H9 (cell line): ENCODE measurements at regions not wholly inside any gene's neighbourhood (a gene's known extent, or its start where the extent isn't known, plus 50 kb on each side); places are given as distances from the start of the nearest gene placed in this dataset.

Experiments used
- DNase-seq: peaks from one replicate; pipeline ENCODE4 v3.0.0-alpha.2; 2017
- H2AFZ ChIP-seq: one replicate; pipeline ENCODE4 v1.6.1; 2013; ENCODE audit warnings: mild to moderate bottlenecking, low read length, control low read depth, moderate library complexity
- H2AK5ac ChIP-seq: 2 replicates; pipeline ENCODE4 v1.6.1; 2013; ENCODE audit warnings: low read length, control low read depth, mixed read lengths; ENCODE audit not compliant: insufficient read length
- H2BK120ac ChIP-seq: one replicate; pipeline ENCODE4 v1.6.1; 2013; ENCODE audit warnings: low read depth, mild to moderate bottlenecking, low read length, control low read depth, inconsistent platforms; ENCODE audit not compliant: poor library complexity, severe bottlenecking
- H2BK12ac ChIP-seq: 2 replicates; pipeline ENCODE4 v1.6.1; 2013; ENCODE audit warnings: low read length, control low read depth, mixed read lengths, low read depth; ENCODE audit not compliant: insufficient read length
- H2BK15ac ChIP-seq: 2 replicates; pipeline ENCODE4 v1.6.1; 2013; ENCODE audit warnings: low read depth, low read length, control low read depth
- H2BK20ac ChIP-seq: one replicate; pipeline ENCODE4 v1.6.1; 2013; ENCODE audit warnings: low read depth, mild to moderate bottlenecking, low read length, control low read depth, inconsistent platforms; ENCODE audit not compliant: poor library complexity, severe bottlenecking
- H2BK5ac ChIP-seq: 2 replicates; pipeline ENCODE4 v1.6.1; 2013; ENCODE audit warnings: low read length, control low read depth, mixed read lengths; ENCODE audit not compliant: insufficient read length
- H3K14ac ChIP-seq: 2 replicates; pipeline ENCODE4 v1.6.1; 2013; ENCODE audit warnings: low read length, control low read depth; ENCODE audit not compliant: insufficient read depth
- H3K18ac ChIP-seq: 2 replicates; pipeline ENCODE4 v1.6.1; 2013; ENCODE audit warnings: low read depth, mild to moderate bottlenecking, mixed read lengths, low read length, control low read depth; ENCODE audit not compliant: insufficient read length
- H3K23ac ChIP-seq: 2 replicates; pipeline ENCODE4 v1.6.1; 2013; ENCODE audit warnings: low read length, control low read depth, mixed read lengths, low read depth; ENCODE audit not compliant: insufficient read length
- H3K23me2 ChIP-seq: 2 replicates; pipeline ENCODE4 v1.6.1; 2013; ENCODE audit warnings: low read depth, mild to moderate bottlenecking, mixed read lengths, low read length, control low read depth; ENCODE audit not compliant: insufficient read length, poor library complexity, severe bottlenecking
- H3K27ac ChIP-seq: 2 replicates; pipeline ENCODE4 v1.5.1; 2013; ENCODE audit warnings: low read length, control low read depth, mixed read lengths, low read depth; ENCODE audit not compliant: insufficient read length
- H3K27me3 ChIP-seq: 2 replicates; pipeline ENCODE4 v1.6.1; 2013; ENCODE audit warnings: low read length, control low read depth, inconsistent platforms; ENCODE audit not compliant: insufficient read depth
- H3K4ac ChIP-seq: 2 replicates; pipeline ENCODE4 v1.6.1; 2013; ENCODE audit warnings: low read depth, mild to moderate bottlenecking, control low read depth, inconsistent platforms, low read length, moderate library complexity
- H3K4me1 ChIP-seq: 2 replicates; pipeline ENCODE4 v1.6.1; 2013; ENCODE audit warnings: low read length, control low read depth, inconsistent platforms; ENCODE audit not compliant: insufficient read depth
- H3K4me2 ChIP-seq: 2 replicates; pipeline ENCODE4 v1.6.1; 2013; ENCODE audit warnings: low read length, control low read depth, mixed read lengths; ENCODE audit not compliant: insufficient read length, insufficient read depth
- H3K56ac ChIP-seq: 2 replicates; pipeline ENCODE4 v1.6.1; 2013; ENCODE audit warnings: low read depth, mild to moderate bottlenecking, mixed read lengths, low read length, control low read depth; ENCODE audit not compliant: insufficient read length
- H3K79me1 ChIP-seq: 2 replicates; pipeline ENCODE4 v1.6.1; 2013; ENCODE audit warnings: low read depth, mild to moderate bottlenecking, moderate library complexity, low read length, control low read depth, inconsistent platforms; ENCODE audit not compliant: insufficient read depth, poor library complexity, severe bottlenecking
- H3K79me2 ChIP-seq: 2 replicates; pipeline ENCODE4 v1.6.1; 2013; ENCODE audit warnings: low read length, control low read depth, inconsistent platforms; ENCODE audit not compliant: insufficient read depth
- H3K9ac ChIP-seq: 2 replicates; pipeline ENCODE4 v1.6.1; 2013; ENCODE audit warnings: low read length, control low read depth, mixed read lengths; ENCODE audit not compliant: insufficient read length; ENCODE audit errors: extremely low read depth
- H3K9me3 ChIP-seq: one replicate; pipeline ENCODE4 v1.6.1; 2013; ENCODE audit warnings: low read depth, low read length, inconsistent platforms; ENCODE audit not compliant: control insufficient read depth
- H3T11ph ChIP-seq: one replicate; pipeline ENCODE4 v1.6.1; 2013; ENCODE audit warnings: mild to moderate bottlenecking, low read length, control low read depth, inconsistent platforms
- H4K20me1 ChIP-seq: one replicate; pipeline ENCODE4 v1.6.1; 2013; ENCODE audit not compliant: control insufficient read depth, insufficient read length, insufficient read depth
- H4K5ac ChIP-seq: 2 replicates; pipeline ENCODE4 v1.6.1; 2013; ENCODE audit warnings: low read depth, mild to moderate bottlenecking, mixed read lengths, low read length, control low read depth; ENCODE audit not compliant: insufficient read length
- H4K8ac ChIP-seq: replicated peaks from 2 replicates; pipeline ENCODE4 v1.6.1; 2013; ENCODE audit warnings: low read length, control low read depth, mixed read lengths, low read depth; ENCODE audit not compliant: insufficient read length
- H4K91ac ChIP-seq: 2 replicates; pipeline ENCODE4 v1.6.1; 2013; ENCODE audit warnings: low read depth, mild to moderate bottlenecking, moderate library complexity, mixed read lengths, low read length, control low read depth; ENCODE audit not compliant: insufficient read length
- H3K27ac Mint-ChIP-seq, 3 experiments: 2 replicates in 2 of 3; 3 replicates in 1 of 3; pipeline ENCODE4 v1.8.0; 2020 to 2021; ENCODE audit warnings: mixed read lengths in 3 of 3, mild to moderate bottlenecking in 1 of 3, moderate library complexity in 1 of 3
- H3K27me3 Mint-ChIP-seq: 2 replicates; pipeline ENCODE4 v1.8.0; 2021; ENCODE audit warnings: low read depth, mild to moderate bottlenecking, moderate library complexity, mixed read lengths
- H3K36me3 Mint-ChIP-seq, 3 experiments: 2 replicates in 2 of 3; 3 replicates in 1 of 3; pipeline ENCODE4 v1.8.0; 2020 to 2021; ENCODE audit warnings: low read depth in 3 of 3, mixed read lengths in 3 of 3; ENCODE audit not compliant: insufficient read depth in 1 of 3
- H3K4me1 Mint-ChIP-seq, 2 experiments: 2 replicates each; pipeline ENCODE4 v1.8.0; 2020; ENCODE audit warnings: mixed read lengths in 2 of 2
- H3K4me3 Mint-ChIP-seq, 2 experiments: 2 replicates in 1 of 2; 3 replicates in 1 of 2; pipeline ENCODE4 v1.8.0; 2020 to 2021; ENCODE audit warnings: mild to moderate bottlenecking in 2 of 2, mixed read lengths in 2 of 2, moderate library complexity in 1 of 2
- H3K9me3 Mint-ChIP-seq, 2 experiments: 2 replicates in 1 of 2; 3 replicates in 1 of 2; pipeline ENCODE4 v1.8.0; 2020; ENCODE audit warnings: mild to moderate bottlenecking in 2 of 2, mixed read lengths in 2 of 2, moderate library complexity in 1 of 2
- CTCF ChIP-seq: fragments of 200-600 bp; sonication (generic); conservative IDR thresholded peaks from 3 replicates; pipeline ENCODE4 v1.8.0; 2021; ENCODE audit warnings: antibody characterized with exemption, mild to moderate bottlenecking
- WGBS: extraction: QIAGEN DNeasy Blood & Tissue Kit; methylation state at CpG from one replicate; pipeline ENCODE4 v1.1.7; 2013; ENCODE audit warnings: missing lambda C conversion rate, low lambda C conversion rate, mixed read lengths; ENCODE audit not compliant: insufficient read length; ENCODE audit errors: extremely low coverage; 5-methylcytosine and 5-hydroxymethylcytosine counted together

DNA sequence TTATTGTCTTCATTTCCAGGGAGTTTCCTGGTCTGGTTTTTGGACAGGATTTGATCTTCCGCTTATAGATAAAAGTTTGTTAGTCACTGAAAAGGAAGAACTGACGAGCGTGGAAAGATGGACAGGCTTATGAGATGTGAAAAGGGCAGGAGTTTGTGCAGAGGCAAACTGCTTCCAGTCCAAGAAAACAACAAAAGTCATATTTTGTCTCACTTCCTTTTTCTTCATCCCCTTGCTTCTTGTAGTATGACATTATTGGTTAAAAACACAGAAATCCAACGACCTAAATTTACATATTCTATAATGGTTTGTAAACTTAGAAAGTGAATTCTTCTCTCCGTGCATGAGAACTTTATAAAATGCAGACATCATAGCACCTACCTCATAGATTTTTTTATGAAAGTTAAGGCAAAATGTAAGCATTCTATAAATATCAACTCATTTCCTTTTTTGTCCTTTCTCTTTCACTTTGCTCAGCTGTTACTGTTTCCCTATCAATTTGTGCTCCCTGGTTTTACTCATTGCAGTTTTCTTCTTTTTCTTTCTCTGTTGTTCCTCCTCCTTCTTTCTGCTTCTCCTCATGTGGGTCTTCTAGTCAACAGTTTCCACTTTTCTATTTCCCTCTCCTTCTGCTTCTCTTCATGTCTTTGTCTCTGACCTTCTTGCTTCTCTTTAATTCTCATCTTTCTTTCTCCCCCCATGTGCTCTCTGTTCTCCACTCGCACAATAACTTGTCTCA is 370.2 kb downstream of the ARL4A start:
- no peak overlapping the region for H2AFZ ChIP-seq
- no peak overlapping the region for H3K27ac ChIP-seq
- H3K36me3 Mint-ChIP-seq, result no peaks in the 10 kb centered on the region
- no peaks in the 10 kb centered on the region for H3K79me1 ChIP-seq
- no peaks in the 10 kb centered on the region for H4K20me1 ChIP-seq
- H3K14ac ChIP-seq, result no peak overlapping the region
- H3K27me3 ChIP-seq, result no peaks in the 10 kb centered on the region
- H2BK120ac ChIP-seq, result no peak overlapping the region
- no peak for DNase-seq
- H3K27me3 Mint-ChIP-seq, result no peaks in the 10 kb centered on the region
- H3K9me3 Mint-ChIP-seq, result no peaks in the 10 kb centered on the region
- no peak overlapping the region for H3K23ac ChIP-seq
- H3K18ac ChIP-seq, result no peak overlapping the region
- no peak overlapping the region for H3K4me3 Mint-ChIP-seq
- H3K9me3 ChIP-seq, result no peaks in the 10 kb centered on the region
- no peak overlapping the region for H2BK20ac ChIP-seq
- no peak overlapping the region for H4K91ac ChIP-seq
- no peak overlapping the region for H3K9ac ChIP-seq
- WGBS, result no CpG with 5 or more reads among the region's 6 CpGs
- no peaks in the 10 kb centered on the region for H3K4me1 ChIP-seq
- H2BK15ac ChIP-seq, result no peak overlapping the region
- TF ChIP-seq CTCF, result no peak
- H3K23me2 ChIP-seq, result no peaks in the 10 kb centered on the region
- H3K4me2 ChIP-seq, result no peak overlapping the region
- H2BK12ac ChIP-seq, result no peak overlapping the region
- H3K4ac ChIP-seq, result no peak overlapping the region
- peak overlapping the region in 1 of 3 experiments; percentile 1; a peak in 2 of 7 replicates for H3K27ac Mint-ChIP-seq
- no peak overlapping the region for H4K5ac ChIP-seq
- no peak overlapping the region for H3T11ph ChIP-seq
- H3K4me1 Mint-ChIP-seq, result peaks cover 0 to 3% of the 10 kb centered on the region in 2 experiments; a peak in 2 of 4 replicates
- H3K56ac ChIP-seq, result no peak overlapping the region
- no peak overlapping the region for H2BK5ac ChIP-seq
- H3K79me2 ChIP-seq, result no peaks in the 10 kb centered on the region
- H2AK5ac ChIP-seq, result no peak overlapping the region
- H4K8ac ChIP-seq, result no peak overlapping the region
